CD4-positive, alpha-beta T cell (primary cell): ENCODE measurements at regions not wholly inside any gene's neighbourhood (a gene's known extent, or its start where the extent isn't known, plus 50 kb on each side); places are given as distances from the start of the nearest gene placed in this dataset.

Experiments
- ATAC-seq: fragments of 200-7000 bp; cut with Tn5 transposase; one replicate; pipeline ENCODE4 v1.10.0; 2022; ENCODE audit warnings: mild to moderate bottlenecking; ENCODE audit not compliant: poor library complexity
- CTCF ChIA-PET: fragments of 350-600 bp; sonication (Branson Sonifier 250); formaldehyde crosslinking; loops from one replicate; lab custom pipeline; 2021; ENCODE audit warnings: antibody characterized with exemption, inconsistent platforms; lab: Charles Lee
- POLR2A ChIA-PET: fragments of 350-600 bp; sonication (Branson Sonifier 250); formaldehyde crosslinking; loops from one replicate; lab custom pipeline; 2021; ENCODE audit warnings: antibody characterized with exemption, inconsistent platforms; lab: Charles Lee
- DNase-seq, 14 experiments: peaks; one replicate each; pipeline ENCODE4 v3.0.0-alpha.2; 2013 to 2020; ENCODE audit warnings: mixed read lengths in 2 of 14
- H3K27ac ChIP-seq, 2 donors: one replicate each; pipeline versions ENCODE4 v1.5.1 to v1.7.0; 2013; ENCODE audit warnings: low read length in 2 of 2, low read depth in 1 of 2, mild to moderate bottlenecking in 1 of 2
- H3K27me3 ChIP-seq, 2 experiments: 1 replicate in 1 of 2; 2 replicates in 1 of 2; pipeline versions ENCODE4 v1.6.1 to v1.7.0; 2013; ENCODE audit warnings: low read length in 2 of 2, control low read depth in 1 of 2, mild to moderate bottlenecking in 1 of 2, moderate library complexity in 1 of 2; ENCODE audit not compliant: insufficient read depth in 2 of 2, control insufficient read depth in 1 of 2
- H3K36me3 ChIP-seq: one replicate; pipeline ENCODE4 v1.6.1; 2013; ENCODE audit warnings: low read length, control low read depth; ENCODE audit not compliant: insufficient read depth
- H3K4me1 ChIP-seq: one replicate; pipeline ENCODE4 v1.6.1; 2013; ENCODE audit warnings: low read length, control low read depth; ENCODE audit not compliant: insufficient read depth
- H3K4me3 ChIP-seq: one replicate; pipeline ENCODE4 v1.5.1; 2013; ENCODE audit warnings: mild to moderate bottlenecking, low read length, moderate library complexity
- H3K9me3 ChIP-seq, 2 experiments: 1 replicate in 1 of 2; 2 replicates in 1 of 2; pipeline versions ENCODE4 v1.6.1 to v1.7.0; 2013; ENCODE audit warnings: low read length in 2 of 2, mild to moderate bottlenecking in 2 of 2, control low read depth in 1 of 2, moderate library complexity in 1 of 2; ENCODE audit not compliant: control insufficient read depth in 1 of 2, insufficient read depth in 1 of 2
- H3K27ac Mint-ChIP-seq: one replicate; pipeline ENCODE4 v1.8.0; 2020; ENCODE audit warnings: mixed read lengths
- H3K27me3 Mint-ChIP-seq: one replicate; pipeline ENCODE4 v1.8.0; 2021; ENCODE audit warnings: mixed read lengths
- H3K36me3 Mint-ChIP-seq: one replicate; pipeline ENCODE4 v1.8.0; 2021; ENCODE audit warnings: low read depth, mixed read lengths
- H3K4me1 Mint-ChIP-seq: one replicate; pipeline ENCODE4 v1.8.0; 2021; ENCODE audit warnings: low read depth, mixed read lengths
- H3K4me3 Mint-ChIP-seq: one replicate; pipeline ENCODE4 v1.8.0; 2020; ENCODE audit warnings: mild to moderate bottlenecking, mixed read lengths
- H3K9me3 Mint-ChIP-seq: one replicate; pipeline ENCODE4 v1.8.0; 2020; ENCODE audit warnings: mixed read lengths
- intact Hi-C, 2 experiments: fragments of 100-400 bp; cut with DNase I in 1 of 2; cut with micrococcal nuclease in 1 of 2; formaldehyde crosslinking; loops; one replicate each; pipeline versions ENCODE4 v1.15.1 to v1.9.0; 2023 to 2025; cut with DNase I, micrococcal nuclease
- TF ChIP-seq, protein P1 (sequence below): fragments of 200-600 bp; IDR thresholded peaks from one replicate; pipeline ENCODE4 v1.8.0; 2022; ENCODE audit warnings: antibody characterized with exemption, mild to moderate bottlenecking

DNA sequence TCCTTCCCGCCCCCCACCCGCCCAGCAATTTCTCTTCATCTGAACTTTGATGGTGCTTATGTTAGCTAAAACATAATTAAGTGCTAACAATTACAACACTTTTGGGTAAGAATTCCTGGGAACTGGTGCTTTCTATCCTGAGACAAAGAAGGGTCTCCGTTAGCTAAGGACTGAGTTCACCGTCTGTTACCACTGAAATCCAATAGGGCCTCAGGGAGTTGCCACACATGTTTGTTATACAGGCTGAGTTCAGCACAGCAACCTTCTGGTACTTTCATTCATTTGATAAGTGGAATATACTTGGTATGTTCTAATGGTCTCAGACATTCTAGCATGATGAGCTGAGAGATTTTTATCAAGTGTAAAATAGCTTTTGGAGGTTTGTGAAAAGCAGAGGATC, 437.9 kb downstream of the EFNA5 start:
- Histone ChIP-seq H3K9me3 (no peaks in the 10 kb centered on the region), H3K36me3 (no peaks in the 10 kb centered on the region), H3K27me3 (no peaks in the 10 kb centered on the region), H3K4me1 (no peaks in the 10 kb centered on the region), H3K27ac (no peak overlapping the region), H3K4me3 (no peak overlapping the region)
- Mint-ChIP-seq H3K27me3 (no peaks in the 10 kb centered on the region), H3K27ac (no peak overlapping the region), H3K9me3 (no peaks in the 10 kb centered on the region), H3K4me3 (no peak overlapping the region), H3K36me3 (no peaks in the 10 kb centered on the region), H3K4me1 (no peaks in the 10 kb centered on the region)
- TF ChIP-seq, protein P1, sequence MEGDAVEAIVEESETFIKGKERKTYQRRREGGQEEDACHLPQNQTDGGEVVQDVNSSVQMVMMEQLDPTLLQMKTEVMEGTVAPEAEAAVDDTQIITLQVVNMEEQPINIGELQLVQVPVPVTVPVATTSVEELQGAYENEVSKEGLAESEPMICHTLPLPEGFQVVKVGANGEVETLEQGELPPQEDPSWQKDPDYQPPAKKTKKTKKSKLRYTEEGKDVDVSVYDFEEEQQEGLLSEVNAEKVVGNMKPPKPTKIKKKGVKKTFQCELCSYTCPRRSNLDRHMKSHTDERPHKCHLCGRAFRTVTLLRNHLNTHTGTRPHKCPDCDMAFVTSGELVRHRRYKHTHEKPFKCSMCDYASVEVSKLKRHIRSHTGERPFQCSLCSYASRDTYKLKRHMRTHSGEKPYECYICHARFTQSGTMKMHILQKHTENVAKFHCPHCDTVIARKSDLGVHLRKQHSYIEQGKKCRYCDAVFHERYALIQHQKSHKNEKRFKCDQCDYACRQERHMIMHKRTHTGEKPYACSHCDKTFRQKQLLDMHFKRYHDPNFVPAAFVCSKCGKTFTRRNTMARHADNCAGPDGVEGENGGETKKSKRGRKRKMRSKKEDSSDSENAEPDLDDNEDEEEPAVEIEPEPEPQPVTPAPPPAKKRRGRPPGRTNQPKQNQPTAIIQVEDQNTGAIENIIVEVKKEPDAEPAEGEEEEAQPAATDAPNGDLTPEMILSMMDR, result no peak
- ATAC-seq (no peak), DNase-seq (no peak)
- ChIA-PET CTCF (interaction anchor here (1.2 kb wide), 1 partner anchor 18 kb away, joined by 3 read pairs; no protein-coding TSS in a partner anchor), POLR2A (no interaction called here)
- intact Hi-C loops, result no loop called here

DNA sequence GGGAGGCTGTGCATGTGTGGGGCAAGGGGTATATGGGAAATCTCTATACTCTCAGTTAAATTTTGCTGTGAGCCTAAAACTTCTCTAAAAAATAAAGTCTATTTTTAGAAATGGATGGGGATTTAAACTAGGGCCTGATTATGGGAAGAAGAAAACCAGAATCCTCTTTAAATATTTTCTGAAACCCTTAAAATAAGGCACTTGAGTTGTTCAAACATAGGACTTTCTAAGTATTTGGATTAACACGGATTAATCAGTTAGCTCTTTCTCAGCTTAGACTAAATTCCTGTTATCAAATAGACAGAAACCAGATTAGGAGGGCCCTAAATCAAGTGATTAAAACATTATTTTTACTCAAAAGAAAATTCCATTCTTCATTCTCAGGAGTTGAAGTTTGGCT, 438.4 kb downstream of the EFNA5 start:
- intact Hi-C loops, result no loop called here
- TF ChIP-seq, protein P1, result no peak
- no peaks in the 10 kb centered on the region for H3K27me3 ChIP-seq
- no peak overlapping the region for H3K27ac ChIP-seq
- H3K9me3 Mint-ChIP-seq, result no peaks in the 10 kb centered on the region
- ChIA-PET CTCF (interaction anchor here (1.2 kb wide), 1 partner anchor 18 kb away, joined by 3 read pairs; no protein-coding TSS in a partner anchor), POLR2A (no interaction called here)
- H3K36me3 ChIP-seq, result no peaks in the 10 kb centered on the region
- H3K4me1 Mint-ChIP-seq, result no peaks in the 10 kb centered on the region
- no peak for DNase-seq
- no peaks in the 10 kb centered on the region for H3K36me3 Mint-ChIP-seq
- no peaks in the 10 kb centered on the region for H3K9me3 ChIP-seq
- no peak overlapping the region for H3K27ac Mint-ChIP-seq
- H3K4me3 ChIP-seq, result no peak overlapping the region
- no peaks in the 10 kb centered on the region for H3K27me3 Mint-ChIP-seq
- no peak for ATAC-seq
- no peaks in the 10 kb centered on the region for H3K4me1 ChIP-seq
- H3K4me3 Mint-ChIP-seq, result no peak overlapping the region

DNA sequence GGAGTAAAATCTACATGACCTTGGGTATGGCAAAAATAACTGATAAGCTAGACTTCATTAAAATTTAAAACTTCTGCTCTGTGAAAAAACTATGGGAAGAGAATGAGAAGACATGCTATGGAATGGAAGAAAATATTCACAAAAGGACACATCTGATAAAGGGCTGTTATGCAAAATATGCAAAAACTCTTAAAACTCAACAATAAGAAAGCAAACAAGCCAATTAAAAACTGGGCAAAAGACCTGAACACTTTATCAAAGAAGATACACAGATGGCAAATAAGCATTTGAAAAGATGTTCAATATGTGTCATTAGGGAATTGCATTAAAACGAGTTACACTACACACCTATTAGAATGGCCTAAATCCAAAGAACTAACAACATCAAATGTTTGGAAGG, 439.5 kb downstream of the EFNA5 start:
- no peaks in the 10 kb centered on the region for H3K27me3 Mint-ChIP-seq
- H3K27ac ChIP-seq, result no peak overlapping the region

More for the DNA sequence above, 439.5 kb downstream of the EFNA5 start:
- Histone ChIP-seq H3K36me3 (no peaks in the 10 kb centered on the region), H3K4me1 (no peaks in the 10 kb centered on the region), H3K4me3 (no peak overlapping the region), H3K9me3 (no peaks in the 10 kb centered on the region), H3K27me3 (no peaks in the 10 kb centered on the region)
- H3K9me3 Mint-ChIP-seq, result no peaks in the 10 kb centered on the region
- intact Hi-C loops, result no loop called here
- ChIA-PET CTCF (no interaction called here), POLR2A (no interaction called here)
- no peak overlapping the region for H3K4me3 Mint-ChIP-seq
- ATAC-seq (no peak), DNase-seq (no peak)
- H3K27ac Mint-ChIP-seq, result no peak overlapping the region
- H3K4me1 Mint-ChIP-seq, result no peaks in the 10 kb centered on the region
- TF ChIP-seq, protein P1, result no peak
- no peaks in the 10 kb centered on the region for H3K36me3 Mint-ChIP-seq
